ENCODE measurements at regions not wholly inside any gene's neighbourhood (a gene's known extent, or its start where the extent isn't known, plus 50 kb on each side); places are given as distances from the start of the nearest gene placed in this dataset.

DNA sequence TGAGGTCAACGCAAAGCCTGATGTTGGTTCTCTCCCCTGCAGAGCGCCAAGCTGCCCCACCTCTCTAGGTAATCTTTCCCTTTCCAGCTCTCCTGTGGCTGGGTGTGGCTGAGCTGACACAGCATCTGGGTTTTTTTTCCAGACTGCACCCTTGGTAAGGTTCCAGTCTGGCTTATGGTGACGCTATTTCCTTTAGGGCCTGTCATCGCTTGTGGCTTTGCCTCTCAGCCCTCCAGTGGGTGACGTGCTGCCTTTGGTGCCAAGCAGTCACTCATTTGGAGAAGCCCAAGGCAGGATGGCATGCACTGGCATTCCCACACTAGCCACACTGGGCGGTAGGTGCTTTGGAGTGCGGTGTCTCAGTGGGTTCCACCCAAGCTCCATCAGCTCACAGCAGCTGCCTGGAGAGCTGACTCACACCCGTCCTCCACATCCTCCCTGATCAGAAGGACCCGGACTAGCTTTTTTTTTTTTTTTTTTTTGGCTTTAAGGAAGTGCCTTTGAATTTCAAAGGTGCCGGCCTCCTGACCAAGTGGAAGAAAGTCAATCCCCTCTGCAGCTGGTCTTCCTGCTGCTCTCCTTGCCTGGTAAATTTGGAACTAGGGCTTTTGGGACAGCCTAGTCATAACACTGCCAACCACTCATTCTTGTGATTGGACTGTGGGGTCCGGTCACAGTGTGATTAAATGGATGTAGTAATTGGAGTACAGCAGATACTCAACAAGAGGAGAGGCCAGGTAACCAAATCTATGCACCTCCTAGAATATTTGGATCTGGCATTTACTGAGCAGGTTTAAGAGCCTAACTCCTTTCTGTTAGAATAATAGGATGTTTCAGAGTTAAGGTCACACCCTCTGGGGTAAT, 153.6 kb downstream of the CD83 start:
- Histone ChIP-seq H3K4me1 (ENCODE audit: control insufficient read depth, insufficient read depth, low read length) (no peaks in the 10 kb centered on the region), H3K4me3 (ENCODE audit: low read depth, low read length) (no peak overlapping the region), H3K27ac (ENCODE audit: extremely low read depth, low read depth, low read length) (no peak overlapping the region), H3K9me3 (ENCODE audit: control insufficient read depth, insufficient read depth, low read depth, low read length) (no peaks in the 10 kb centered on the region), H3K36me3 (ENCODE audit: control insufficient read depth in 2 of 2, insufficient read depth in 1 of 2, low read length in 2 of 2) (no peaks in the 10 kb centered on the region)
- ChIA-PET CTCF (interaction anchor here (0.6 to 1.0 kb wide), 2 partner anchors 11 to 372 kb away, joined by 3 read pairs; no protein-coding TSS in a partner anchor), POLR2A (no interaction called here)
- no peak for TF ChIP-seq ZNF266 (tag by site-specific recombination; IDR thresholded peaks at IDR 0.05; ENCODE audit: low read depth)
- TF ChIP-seq, protein P1, sequence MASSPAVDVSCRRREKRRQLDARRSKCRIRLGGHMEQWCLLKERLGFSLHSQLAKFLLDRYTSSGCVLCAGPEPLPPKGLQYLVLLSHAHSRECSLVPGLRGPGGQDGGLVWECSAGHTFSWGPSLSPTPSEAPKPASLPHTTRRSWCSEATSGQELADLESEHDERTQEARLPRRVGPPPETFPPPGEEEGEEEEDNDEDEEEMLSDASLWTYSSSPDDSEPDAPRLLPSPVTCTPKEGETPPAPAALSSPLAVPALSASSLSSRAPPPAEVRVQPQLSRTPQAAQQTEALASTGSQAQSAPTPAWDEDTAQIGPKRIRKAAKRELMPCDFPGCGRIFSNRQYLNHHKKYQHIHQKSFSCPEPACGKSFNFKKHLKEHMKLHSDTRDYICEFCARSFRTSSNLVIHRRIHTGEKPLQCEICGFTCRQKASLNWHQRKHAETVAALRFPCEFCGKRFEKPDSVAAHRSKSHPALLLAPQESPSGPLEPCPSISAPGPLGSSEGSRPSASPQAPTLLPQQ (tag by site-specific recombination; IDR thresholded peaks at IDR 0.05) = no peak
- TF ChIP-seq, protein P2, sequence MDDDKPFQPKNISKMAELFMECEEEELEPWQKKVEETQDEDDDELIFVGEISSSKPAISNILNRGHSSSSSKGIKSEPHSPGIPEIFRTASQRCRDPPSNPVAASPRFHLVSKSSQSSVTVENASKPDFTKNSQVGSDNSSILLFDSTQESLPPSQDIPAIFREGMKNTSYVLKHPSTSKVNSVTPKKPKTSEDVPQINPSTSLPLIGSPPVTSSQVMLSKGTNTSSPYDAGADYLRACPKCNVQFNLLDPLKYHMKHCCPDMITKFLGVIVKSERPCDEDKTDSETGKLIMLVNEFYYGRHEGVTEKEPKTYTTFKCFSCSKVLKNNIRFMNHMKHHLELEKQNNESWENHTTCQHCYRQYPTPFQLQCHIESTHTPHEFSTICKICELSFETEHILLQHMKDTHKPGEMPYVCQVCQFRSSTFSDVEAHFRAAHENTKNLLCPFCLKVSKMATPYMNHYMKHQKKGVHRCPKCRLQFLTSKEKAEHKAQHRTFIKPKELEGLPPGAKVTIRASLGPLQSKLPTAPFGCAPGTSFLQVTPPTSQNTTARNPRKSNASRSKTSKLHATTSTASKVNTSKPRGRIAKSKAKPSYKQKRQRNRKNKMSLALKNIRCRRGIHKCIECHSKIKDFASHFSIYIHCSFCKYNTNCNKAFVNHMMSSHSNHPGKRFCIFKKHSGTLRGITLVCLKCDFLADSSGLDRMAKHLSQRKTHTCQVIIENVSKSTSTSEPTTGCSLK (tag by site-specific recombination; IDR thresholded peaks at IDR 0.05) = no peak
- TF ChIP-seq ZNF311 (tag by site-specific recombination; IDR thresholded peaks at IDR 0.05; ENCODE audit: borderline replicate concordance) = no peak
- TF ChIP-seq ZSCAN23 (tag by site-specific recombination; IDR thresholded peaks at IDR 0.05) = no peak
- TF ChIP-seq RBAK (tag by site-specific recombination; IDR thresholded peaks at IDR 0.05) = no peak
- TF ChIP-seq ZNF391 (tag by site-specific recombination; IDR thresholded peaks at IDR 0.05; ENCODE audit: borderline replicate concordance, low read depth) = no peak
- no peak for TF ChIP-seq HOXA7 (CRISPR knock-in tag; IDR thresholded peaks at IDR 0.05; ENCODE audit: borderline replicate concordance)
- TF ChIP-seq ZNF404 (tag by site-specific recombination; IDR thresholded peaks at IDR 0.05) = no peak
- TF ChIP-seq ZXDB (tag by site-specific recombination; IDR thresholded peaks at IDR 0.05) = no peak
- TF ChIP-seq ZNF624 (tag by site-specific recombination; IDR thresholded peaks at IDR 0.05) = no peak
- no peak for TF ChIP-seq ZSCAN16 (tag by site-specific recombination; IDR thresholded peaks at IDR 0.05)
- no peak for TF ChIP-seq ZNF514 (tag by site-specific recombination; IDR thresholded peaks at IDR 0.05)
- no peak for TF ChIP-seq ZNF660 (tag by site-specific recombination; IDR thresholded peaks at IDR 0.05)
- TF ChIP-seq ZNF677 (tag by site-specific recombination; IDR thresholded peaks at IDR 0.05) = no peak
- TF ChIP-seq, protein P3, sequence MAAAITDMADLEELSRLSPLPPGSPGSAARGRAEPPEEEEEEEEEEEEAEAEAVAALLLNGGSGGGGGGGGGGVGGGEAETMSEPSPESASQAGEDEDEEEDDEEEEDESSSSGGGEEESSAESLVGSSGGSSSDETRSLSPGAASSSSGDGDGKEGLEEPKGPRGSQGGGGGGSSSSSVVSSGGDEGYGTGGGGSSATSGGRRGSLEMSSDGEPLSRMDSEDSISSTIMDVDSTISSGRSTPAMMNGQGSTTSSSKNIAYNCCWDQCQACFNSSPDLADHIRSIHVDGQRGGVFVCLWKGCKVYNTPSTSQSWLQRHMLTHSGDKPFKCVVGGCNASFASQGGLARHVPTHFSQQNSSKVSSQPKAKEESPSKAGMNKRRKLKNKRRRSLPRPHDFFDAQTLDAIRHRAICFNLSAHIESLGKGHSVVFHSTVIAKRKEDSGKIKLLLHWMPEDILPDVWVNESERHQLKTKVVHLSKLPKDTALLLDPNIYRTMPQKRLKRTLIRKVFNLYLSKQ (tag by site-specific recombination; IDR thresholded peaks at IDR 0.05; ENCODE audit: borderline replicate concordance) = no peak
- TF ChIP-seq ZNF354C (tag by site-specific recombination; IDR thresholded peaks at IDR 0.05; ENCODE audit: borderline replicate concordance, low read depth) = no peak
- TF ChIP-seq ZNF548 (tag by site-specific recombination; IDR thresholded peaks at IDR 0.05) = no peak
